C4-2B (cell line): ENCODE measurements at regions not wholly inside any gene's neighbourhood (a gene's known extent, or its start where the extent isn't known, plus 50 kb on each side); places are given as distances from the start of the nearest gene placed in this dataset.

ENCODE experiments used
- ZFX ChIP-seq: fragments of 450-650 bp; IDR thresholded peaks from 2 replicates; pipeline ENCODE4 v1.6.1; 2017
- TF ChIP-seq, protein P1 (sequence below): fragments of 450-650 bp; conservative IDR thresholded peaks from 2 replicates; pipeline ENCODE4 v1.5.1; 2017; ENCODE audit warnings: mild to moderate bottlenecking

- TF ChIP-seq, protein P1, sequence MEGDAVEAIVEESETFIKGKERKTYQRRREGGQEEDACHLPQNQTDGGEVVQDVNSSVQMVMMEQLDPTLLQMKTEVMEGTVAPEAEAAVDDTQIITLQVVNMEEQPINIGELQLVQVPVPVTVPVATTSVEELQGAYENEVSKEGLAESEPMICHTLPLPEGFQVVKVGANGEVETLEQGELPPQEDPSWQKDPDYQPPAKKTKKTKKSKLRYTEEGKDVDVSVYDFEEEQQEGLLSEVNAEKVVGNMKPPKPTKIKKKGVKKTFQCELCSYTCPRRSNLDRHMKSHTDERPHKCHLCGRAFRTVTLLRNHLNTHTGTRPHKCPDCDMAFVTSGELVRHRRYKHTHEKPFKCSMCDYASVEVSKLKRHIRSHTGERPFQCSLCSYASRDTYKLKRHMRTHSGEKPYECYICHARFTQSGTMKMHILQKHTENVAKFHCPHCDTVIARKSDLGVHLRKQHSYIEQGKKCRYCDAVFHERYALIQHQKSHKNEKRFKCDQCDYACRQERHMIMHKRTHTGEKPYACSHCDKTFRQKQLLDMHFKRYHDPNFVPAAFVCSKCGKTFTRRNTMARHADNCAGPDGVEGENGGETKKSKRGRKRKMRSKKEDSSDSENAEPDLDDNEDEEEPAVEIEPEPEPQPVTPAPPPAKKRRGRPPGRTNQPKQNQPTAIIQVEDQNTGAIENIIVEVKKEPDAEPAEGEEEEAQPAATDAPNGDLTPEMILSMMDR: no peak
- no peak for TF ChIP-seq ZFX
Measured at GRCh38 chr5:144947023-144947422, 776.4 kb downstream of the KCTD16 start.
